HG03575 (cell line): ENCODE measurements at regions not wholly inside any gene's neighbourhood (a gene's known extent, or its start where the extent isn't known, plus 50 kb on each side); places are given as distances from the start of the nearest gene placed in this dataset.
"Not testable (repeated sequence)": the region's sequence is repeated elsewhere in the genome, so short reads cannot be mapped to it uniquely, and the experiment has no call there.

Experiments used
- ATAC-seq: cut with Tn5 transposase; IDR thresholded peaks from one replicate; pipeline ENCODE4 v1.9.1; 2021; ENCODE audit not compliant: unreplicated experiment, insufficient number of reproducible peaks, low FRiP score; ENCODE audit errors: extremely low read depth

DNA sequence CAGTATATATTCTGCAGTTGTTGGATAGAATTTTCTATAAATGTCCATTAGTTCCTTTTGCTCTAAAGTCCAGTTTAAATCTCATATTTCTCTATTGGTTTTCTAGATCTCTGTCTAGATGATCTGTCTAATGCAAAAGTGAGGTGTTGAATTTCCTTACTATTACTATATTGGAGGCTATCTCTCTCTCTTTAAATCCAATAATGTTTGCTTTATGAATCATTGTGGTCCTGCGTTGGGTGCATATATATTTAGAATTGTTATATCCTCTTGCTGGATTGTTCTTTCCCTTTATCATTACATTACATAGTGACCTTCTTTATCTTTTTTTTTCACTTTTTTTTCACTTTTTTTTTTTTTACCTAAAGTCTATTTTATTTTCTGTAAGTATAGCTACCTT lies 208.5 kb upstream of the ASCC3 start:
- ATAC-seq: no peak

DNA sequence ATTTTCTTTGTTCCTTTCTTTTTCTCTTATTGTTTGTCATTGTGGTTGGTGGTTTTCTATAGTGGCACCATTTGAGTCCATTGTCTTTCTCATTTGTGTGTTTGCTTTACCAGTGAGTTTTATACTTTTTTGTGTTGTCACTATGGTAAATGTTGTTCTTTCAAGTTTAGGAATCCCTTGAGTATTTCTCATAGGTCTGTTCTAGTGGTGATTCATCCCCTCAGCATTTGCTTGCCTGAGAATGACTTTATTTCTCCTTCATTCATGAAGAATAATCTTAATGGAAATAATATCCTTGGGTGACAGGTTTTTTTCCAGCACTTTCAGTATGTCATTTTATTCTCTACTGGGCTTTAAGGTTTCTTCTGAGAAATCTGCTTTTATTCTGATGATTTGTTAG lies 209.2 kb upstream of the ASCC3 start:
- ATAC-seq: no peak

DNA sequence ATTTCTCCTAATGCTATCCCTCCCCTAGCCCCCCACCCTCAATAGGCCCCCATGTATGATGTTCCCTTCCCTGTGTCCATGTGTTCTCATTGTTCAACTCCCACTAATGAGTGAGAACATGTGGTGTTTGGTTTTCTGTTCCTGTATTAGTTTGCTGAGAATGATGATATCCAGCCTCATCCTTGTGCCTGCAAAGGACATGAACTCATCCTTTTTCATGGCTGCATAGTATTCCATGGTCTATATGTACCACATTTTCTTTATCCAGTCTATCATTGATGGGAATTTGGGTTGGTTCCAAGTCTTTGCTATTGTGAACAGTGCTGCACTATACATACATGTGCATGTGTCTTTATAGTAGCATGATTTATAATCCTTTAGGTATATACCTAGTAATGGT lies 217.5 kb upstream of the ASCC3 start:
- ATAC-seq: not testable (repeated sequence)

DNA sequence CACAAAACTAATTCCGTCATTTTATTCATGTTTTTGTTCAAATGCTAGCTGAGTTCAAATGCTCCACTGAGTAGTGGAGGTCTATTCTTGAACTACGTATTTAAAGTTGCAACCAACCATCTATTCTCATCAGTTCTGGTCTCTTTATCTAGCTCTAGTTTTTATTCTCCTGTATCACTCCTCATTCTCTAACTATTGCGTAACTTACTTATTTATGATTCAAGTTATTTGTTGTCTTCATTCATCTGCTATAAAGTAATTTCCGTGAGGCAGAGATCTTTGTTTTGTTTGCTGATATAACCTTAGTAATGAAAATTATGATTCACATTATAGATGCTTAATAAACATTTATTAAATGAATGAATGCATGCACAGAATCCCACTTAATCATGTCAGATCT lies 221.6 kb upstream of the ASCC3 start:
- no peak for ATAC-seq

DNA sequence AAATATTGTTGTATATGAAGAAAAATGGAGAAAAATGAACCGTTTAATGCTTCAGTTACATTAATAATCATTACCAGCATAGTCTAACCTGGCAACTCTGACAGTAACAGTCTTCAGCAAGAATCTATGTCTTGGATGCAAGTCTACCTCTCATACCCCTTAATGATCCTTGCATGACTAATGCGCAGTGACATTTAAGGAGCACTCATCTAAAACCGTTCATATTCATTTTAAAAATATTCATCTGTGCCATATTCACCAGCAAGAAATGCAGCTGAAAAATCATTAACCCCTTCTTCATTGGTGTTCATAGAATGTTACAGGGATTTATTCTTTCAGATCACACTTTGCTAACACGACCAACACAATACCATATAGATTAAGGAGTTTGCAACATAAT lies 227.2 kb upstream of the ASCC3 start:
- ATAC-seq: no peak

DNA sequence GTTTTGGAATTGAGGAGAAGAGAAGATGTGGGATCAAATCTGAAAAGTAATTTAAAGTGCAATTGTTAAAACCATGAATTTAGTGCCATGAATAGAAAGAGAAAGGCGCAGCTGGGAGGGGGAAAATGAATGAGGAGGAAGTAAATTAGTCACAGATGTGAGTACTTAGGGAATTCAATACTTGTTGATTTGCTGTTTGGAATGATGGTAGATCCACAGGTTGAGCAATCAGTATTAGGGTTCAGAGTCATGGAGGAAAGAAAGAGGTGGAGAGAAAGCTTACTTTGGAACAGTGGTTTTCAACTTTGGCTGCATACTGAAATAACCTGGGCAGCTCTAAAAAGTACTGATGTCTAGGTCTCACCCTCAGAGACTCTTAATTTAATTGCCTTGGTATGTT lies 229.7 kb upstream of the ASCC3 start:
- no peak for ATAC-seq

DNA sequence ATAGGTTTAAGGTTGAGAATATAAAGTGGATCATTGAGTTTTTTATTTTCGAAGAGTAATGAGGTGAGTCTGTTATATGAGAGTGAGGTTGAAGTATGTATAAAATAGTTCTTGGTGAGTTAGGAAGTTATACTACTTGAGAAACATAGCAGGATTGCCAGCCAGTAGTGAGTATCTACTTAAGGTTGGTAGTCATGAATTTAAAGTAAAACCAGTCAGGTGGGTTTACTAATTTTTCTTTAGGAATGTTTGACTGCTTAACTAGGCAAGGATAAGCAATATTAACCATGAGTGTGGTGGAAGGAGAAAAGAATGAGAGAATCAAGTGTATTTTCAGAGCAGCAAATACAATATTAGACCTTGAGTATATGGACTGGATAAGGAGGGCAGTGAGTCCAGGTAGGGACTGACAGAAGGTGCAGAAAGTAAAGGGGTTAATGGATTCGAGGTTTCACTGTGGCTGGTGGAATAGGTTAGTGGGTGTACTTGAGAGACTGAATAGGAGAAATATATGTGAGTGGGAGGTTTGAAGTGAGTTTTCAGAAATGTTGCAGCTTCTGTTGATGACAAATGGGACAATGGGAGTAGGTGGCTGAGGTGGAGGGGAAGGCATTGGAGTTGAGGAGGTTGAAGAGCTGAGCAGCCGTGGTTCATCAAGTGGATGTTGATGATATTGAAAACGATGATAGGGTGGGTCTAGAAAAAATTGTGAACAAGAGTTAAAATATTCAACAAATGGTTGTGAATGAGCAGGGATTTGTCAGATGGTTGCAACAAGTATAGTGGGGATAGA lies 232.5 kb upstream of the ASCC3 start:
- ATAC-seq: no peak

DNA sequence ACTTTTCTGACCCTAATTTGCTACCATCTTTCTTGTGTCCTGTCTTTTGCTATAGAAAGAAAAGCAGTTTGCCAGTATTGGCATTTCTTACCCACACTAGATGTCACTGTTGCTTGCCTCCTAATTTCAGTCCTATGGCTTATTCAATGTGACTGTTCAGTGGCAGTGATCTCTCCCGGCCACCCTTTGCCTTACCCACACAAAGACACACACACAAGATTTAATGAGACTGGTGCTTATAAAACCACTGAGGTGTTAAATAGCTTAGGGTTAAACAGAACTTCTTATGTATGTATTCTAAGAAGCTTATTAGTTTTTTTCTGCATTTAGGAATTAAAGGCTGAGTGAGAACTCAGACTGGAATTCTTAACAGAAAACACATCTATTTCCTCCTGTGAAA lies 233.6 kb upstream of the ASCC3 start:
- no peak for ATAC-seq

DNA sequence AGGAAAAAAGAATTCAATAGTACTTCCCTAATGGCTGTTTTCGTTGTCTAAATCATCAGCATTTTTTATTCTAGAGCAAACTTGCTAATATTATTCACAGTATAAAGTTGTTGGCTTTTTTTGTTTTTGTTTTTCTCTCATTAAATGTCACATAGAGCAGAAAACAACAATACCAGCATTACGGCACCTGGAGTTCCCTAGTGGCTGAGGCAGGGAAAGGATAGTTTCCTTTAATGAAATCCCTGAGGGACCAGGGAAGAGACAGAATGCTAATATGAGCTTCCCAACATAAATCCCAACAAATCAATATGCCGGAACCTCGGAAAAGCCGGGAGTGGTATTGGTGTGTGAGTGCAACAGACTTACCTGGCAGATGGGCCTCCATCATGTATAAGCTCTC lies 235.2 kb upstream of the ASCC3 start:
- no peak for ATAC-seq

DNA sequence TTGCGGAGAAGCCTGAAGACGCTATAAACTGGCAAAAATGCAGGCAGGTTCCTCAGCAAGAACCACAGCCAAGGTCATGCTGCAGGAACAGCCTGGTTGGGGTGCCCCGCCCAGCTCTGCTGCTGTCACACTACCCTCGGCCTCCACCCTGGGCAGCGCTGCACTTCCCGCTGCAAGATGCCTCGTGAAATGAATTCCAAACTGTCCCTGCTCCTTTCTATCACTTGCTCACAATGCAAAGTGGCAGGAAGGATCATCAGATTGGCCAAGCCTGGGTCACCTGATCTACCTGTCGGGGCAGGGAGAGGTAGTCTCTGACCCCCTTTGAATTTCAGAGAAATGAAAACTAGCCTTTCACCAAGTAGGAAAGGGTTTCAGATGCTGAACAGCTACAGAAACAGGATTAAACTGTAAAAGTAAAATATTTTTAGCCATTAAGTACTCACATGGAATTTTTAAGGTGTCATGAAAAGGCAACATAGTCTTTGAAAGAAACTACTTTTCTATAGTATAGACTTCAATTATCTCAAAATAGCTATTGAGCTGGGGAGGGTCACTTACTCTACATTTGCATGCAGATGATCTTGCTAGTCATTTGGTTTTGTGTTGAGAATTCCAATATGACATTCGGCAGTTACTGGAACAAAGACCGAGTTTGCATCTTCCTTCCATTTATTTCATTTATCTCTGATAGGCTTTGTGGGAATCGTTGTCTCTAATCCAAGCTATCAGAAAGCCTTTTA lies 236.4 kb upstream of the ASCC3 start:
- no peak for ATAC-seq

DNA sequence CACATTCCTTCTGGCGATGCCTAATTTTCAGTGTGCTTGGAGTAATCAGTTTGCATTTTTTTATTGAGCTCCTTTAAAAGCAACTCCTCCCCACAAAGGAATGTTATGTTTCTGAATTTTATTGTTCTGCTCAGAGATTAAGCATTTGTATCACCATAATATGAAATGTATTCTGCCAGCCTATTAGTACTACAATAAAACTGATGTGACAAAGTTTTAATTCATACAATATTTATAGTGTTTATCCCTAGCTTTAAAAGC lies 236.9 kb upstream of the ASCC3 start:
- no peak for ATAC-seq

DNA sequence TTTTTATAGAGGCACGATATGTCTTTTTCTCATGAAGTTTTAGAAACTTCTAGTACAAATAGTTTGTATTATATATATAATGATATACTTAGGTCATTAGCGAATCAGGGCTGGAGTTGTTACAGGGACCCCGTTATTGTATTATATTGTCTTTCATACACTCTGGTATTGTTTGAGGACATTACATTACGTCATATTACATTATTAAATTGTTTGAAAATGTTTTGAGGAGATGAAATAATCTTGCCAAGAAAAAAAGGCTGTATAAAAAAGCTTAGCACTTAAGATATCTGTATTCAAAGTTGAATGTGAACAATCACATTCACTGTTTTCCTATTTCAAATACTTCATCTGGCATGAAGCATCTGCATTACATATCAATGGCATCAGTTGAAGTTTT lies 239.6 kb upstream of the ASCC3 start:
- ATAC-seq: no peak

DNA sequence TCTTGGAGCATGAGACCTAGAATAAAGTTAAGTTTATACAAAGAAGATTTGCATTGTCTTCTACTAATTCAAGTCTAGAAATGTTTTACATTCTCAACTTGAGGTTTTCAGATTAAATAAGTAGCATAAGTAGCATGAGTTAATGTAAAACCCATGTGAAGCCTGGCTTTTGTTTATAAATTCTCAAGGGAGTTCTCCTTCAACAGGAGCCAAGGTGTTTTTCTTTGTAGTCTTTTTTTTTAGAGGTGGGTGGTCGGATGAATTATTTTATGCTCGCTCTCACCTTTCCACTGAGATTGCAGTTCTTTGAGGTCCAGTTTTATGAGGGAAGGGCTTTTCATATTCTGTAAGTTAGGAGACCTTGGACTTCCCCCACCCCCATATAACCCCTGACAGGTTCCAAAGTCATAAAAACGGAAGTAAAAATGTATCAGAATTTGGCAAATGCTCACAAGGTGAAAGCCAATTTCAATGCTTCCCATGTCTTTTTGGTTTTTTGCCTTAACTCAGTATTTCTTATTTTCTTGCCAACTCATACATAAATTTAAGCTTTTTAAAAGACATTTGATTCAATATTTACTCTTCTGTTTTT lies 244.3 kb upstream of the ASCC3 start:
- ATAC-seq: no peak

DNA sequence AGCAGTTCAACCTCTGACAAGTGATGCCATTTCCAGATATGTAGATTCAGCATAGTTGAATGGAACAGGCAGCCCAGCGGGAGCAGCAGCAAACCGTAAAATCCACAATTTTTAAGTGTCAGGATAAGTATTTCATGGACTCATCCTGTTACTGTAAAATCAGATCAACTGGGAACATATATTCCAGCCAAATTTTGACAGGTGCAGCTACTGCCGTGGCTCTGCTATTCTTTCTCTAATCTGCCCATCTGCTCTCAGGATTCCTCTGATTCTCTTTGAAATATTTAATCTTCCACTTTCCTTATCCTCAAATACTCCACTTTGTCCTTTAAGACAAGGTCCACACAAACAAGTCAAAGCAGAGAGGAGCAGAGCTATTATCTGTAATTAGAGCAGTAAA lies 245.4 kb upstream of the ASCC3 start:
- no peak for ATAC-seq

DNA sequence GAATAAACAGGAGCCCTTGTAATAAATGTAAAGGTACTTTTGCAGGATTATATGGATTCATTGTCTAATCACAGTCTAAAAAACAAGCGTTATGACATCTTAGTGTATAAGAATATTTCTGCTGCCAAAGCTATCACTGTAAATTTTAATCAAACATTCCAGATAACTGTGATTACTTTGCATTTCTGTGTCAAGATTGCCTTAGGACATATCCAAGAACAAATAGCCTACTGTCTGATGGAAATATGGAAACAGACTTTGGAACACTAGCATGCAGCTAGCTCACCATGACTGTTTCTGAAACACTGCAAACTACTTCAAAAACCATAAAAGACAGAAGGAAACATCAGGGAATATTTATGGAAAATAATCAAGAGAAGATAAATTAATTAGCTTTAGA lies 248.7 kb upstream of the ASCC3 start:
- no peak for ATAC-seq

DNA sequence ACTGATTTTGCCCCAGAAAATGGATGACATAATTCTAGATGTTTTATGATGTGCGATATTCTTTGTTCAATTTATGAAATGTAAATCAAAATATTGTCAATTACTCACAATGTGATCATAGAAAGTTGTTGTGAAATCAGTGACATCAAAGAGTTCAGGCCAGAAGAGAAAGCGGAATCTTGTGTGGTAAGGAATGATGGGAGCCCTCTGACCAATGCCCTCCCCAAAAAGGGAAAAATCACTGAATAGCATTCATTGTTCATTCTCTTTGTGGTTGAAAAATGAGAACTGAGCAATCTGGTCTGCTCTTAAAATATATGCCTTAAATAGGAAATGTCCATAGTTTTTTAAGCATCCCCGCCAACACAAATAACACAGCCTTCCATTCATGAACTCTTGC lies 247.1 kb upstream of the GRIK2 start:
- ATAC-seq: no peak

DNA sequence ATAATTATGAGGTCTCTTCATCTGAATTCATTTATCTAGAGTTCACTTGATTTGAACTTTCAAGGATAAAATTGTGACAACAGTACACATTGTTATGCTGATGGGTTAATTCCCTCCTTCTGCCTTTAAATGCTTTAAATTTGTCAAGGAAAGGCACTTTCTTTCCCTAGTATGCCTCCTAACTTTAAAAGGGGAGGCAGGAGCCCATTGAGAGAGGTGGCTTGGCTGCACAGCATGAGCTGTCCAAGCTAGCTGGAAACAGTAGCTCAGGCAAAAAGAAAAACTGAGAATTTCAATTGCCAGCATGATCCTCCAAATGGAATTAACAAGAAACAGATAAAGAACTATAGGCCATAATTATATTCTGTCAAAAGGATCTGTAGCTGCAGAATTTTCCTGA lies 243.3 kb upstream of the GRIK2 start:
- no peak for ATAC-seq

DNA sequence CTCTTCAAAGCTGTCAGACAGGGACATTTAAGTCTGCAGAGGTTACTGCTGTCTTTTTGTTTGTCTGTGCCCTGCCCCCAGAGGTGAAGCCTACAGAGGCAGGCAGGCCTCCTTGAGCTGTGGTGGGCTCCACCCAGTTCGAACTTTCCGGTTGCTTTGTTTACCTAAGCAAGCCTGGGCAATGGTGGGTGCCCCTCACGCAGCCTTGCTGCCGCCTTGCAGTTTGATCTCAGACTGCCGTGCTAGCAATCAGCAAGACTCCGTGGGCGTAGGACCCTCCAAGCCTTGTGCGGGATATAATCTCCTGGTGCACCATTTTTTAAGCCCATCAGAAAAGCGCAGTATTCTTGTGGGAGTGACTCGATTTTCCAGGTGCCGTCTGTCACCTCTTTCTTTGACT lies 235.9 kb upstream of the GRIK2 start:
- not testable (repeated sequence) for ATAC-seq

DNA sequence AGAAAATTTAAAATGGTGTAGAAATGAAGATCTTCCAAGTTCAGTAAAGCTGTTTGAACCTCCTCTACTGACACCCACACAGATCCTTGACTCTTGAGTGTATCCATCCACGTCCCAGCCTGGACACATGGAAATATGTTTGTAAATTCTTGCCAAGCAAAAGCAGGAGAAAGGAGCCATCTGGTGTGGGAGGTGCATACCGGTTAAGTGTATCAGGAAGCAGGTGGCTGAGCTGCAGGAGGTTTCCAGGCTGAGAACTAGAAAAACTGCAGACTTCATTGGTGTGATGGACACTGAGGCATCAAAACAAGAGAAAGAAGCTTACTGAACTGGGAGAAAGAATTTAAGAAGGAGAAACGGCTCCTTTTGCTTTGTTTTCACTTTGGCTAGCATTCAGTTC lies 229.9 kb upstream of the GRIK2 start:
- ATAC-seq: no peak

DNA sequence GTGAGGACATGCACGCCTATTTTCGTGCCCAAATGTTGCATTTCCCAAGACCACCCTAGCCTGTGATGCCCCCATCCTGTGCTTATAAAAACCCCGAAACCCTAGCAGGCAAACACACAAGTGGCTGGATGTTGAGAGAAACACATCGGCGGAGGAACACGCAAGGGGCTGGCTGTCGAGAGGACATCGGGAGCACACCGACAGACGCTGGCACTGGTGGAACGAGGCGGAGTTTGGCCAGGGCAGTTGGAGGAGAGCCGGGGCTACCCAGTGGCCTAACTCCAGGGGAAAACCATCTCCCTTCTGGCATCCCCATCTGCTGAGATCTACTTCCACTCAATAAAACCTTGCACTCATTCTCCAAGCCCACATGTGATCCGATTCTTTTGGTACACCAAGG lies 225.9 kb upstream of the GRIK2 start:
- ATAC-seq: no peak

DNA sequence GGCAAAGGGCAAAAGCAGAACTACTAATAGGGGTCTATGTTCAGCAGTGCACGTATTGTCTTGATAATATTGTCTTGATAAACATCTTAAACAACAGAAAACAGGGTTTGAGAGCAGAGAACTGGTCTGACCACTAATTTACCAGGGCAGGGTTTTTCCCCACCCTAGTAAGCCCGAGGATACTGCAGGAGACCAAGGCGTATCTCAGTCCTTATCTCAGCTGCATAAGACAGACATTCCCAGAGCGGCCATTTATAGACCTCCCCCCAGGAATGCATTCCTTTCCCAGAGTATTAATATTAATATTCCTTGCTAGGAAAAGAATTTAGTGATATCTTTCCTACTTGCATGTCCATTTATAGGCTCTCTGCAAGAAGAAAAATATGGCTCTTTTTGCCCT lies 222.5 kb upstream of the GRIK2 start:
- ATAC-seq: not testable (repeated sequence)
